Lower leg skin (tissue), 4 donors: ENCODE measurements at regions not wholly inside any gene's neighbourhood (a gene's known extent, or its start where the extent isn't known, plus 50 kb on each side); places are given as distances from the start of the nearest gene placed in this dataset.

Source experiments
- DNase-seq, 2 donors: peaks; one replicate each; pipeline ENCODE4 v3.0.0-alpha.2; 2019; ENCODE audit warnings: low spot score in 2 of 2
- H3K4me3 ChIP-seq: fragments of 200-600 bp; sonication (generic); 2 replicates; pipeline ENCODE4 v1.5.1; 2017; ENCODE audit warnings: mild to moderate bottlenecking, low read depth; ENCODE audit not compliant: poor library complexity, severe bottlenecking
- POLR2A ChIP-seq, 2 donors: fragments of 450-650 bp; IDR thresholded peaks; one replicate each; pipeline ENCODE4 v1.6.1; 2016 to 2017; ENCODE audit warnings: antibody characterized with exemption in 2 of 2, mild to moderate bottlenecking in 1 of 2, moderate library complexity in 1 of 2
- WGBS, 2 donors: methylation state at CpG; one replicate each; pipeline ENCODE4 v1.1.5; 2018; 5-methylcytosine and 5-hydroxymethylcytosine counted together
- intact Hi-C: fragments of 100-400 bp; cut with DNase I; formaldehyde crosslinking; loops from one replicate; pipeline ENCODE4 v1.15.0; 2023; ENCODE audit warnings: low total_unique reads
- TF ChIP-seq, protein P1 (sequence below), 3 donors: fragments of 450-650 bp; IDR thresholded peaks; one replicate each; pipeline ENCODE4 v1.5.1; 2016; ENCODE audit warnings: antibody characterized with exemption in 3 of 3, mild to moderate bottlenecking in 3 of 3, moderate library complexity in 2 of 3

DNA sequence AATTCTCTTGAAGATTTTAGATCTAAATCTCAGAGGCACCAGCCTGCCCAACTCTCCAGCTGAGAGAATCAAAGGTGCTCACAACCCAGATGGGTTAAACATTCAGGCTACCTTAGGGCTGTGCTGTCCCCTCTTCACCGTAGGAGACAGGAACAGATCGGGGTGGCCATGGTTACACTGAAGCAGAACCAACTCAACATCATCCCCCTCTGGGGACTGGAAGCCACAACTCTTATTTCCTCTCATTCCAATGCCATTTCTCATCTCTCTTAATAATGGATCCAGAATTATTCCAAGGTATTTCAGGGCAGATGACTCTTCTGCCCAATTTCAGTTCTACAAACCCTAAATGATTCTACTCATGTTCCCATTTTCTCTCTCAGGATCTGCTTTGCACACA lies 109.7 kb downstream of the NKX6-1 start:
- no peak for DNase-seq
- WGBS, 2 donors, result 76 to 86% methylated on average over 2 of the region's 2 CpGs
- no peak overlapping the region for H3K4me3 ChIP-seq
- intact Hi-C loops, result no loop called here
- no peak for TF ChIP-seq POLR2A (IDR thresholded peaks at IDR 0.05)
- TF ChIP-seq, protein P1, sequence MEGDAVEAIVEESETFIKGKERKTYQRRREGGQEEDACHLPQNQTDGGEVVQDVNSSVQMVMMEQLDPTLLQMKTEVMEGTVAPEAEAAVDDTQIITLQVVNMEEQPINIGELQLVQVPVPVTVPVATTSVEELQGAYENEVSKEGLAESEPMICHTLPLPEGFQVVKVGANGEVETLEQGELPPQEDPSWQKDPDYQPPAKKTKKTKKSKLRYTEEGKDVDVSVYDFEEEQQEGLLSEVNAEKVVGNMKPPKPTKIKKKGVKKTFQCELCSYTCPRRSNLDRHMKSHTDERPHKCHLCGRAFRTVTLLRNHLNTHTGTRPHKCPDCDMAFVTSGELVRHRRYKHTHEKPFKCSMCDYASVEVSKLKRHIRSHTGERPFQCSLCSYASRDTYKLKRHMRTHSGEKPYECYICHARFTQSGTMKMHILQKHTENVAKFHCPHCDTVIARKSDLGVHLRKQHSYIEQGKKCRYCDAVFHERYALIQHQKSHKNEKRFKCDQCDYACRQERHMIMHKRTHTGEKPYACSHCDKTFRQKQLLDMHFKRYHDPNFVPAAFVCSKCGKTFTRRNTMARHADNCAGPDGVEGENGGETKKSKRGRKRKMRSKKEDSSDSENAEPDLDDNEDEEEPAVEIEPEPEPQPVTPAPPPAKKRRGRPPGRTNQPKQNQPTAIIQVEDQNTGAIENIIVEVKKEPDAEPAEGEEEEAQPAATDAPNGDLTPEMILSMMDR (IDR thresholded peaks at IDR 0.05), result no peak

DNA sequence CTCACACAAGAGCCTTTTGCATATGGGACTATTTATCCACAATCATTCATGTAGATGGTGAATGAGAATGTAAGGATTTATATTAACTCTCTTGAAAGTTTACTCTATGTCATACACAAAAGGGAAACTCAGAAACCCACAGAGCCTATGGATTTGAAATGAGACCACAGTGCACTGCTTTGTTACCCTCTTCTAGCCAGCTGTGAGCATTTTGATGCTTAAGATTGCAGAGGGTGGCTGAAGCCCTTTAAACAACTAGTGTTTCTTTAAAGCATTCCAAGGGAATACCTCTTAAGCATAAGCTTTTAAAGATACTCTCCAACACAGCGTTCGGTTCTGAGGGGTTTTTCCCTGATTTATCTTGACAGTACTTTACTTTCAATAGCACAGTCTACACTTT lies 113.9 kb downstream of the NKX6-1 start:
- intact Hi-C loops, result no loop called here
- no peak for DNase-seq
- TF ChIP-seq, protein P1 (IDR thresholded peaks at IDR 0.05), result no peak
- no peak for TF ChIP-seq POLR2A (IDR thresholded peaks at IDR 0.05)
- WGBS, 2 donors, result 11 to 13% methylated on average over 2 of the region's 2 CpGs
- no peak overlapping the region for H3K4me3 ChIP-seq

DNA sequence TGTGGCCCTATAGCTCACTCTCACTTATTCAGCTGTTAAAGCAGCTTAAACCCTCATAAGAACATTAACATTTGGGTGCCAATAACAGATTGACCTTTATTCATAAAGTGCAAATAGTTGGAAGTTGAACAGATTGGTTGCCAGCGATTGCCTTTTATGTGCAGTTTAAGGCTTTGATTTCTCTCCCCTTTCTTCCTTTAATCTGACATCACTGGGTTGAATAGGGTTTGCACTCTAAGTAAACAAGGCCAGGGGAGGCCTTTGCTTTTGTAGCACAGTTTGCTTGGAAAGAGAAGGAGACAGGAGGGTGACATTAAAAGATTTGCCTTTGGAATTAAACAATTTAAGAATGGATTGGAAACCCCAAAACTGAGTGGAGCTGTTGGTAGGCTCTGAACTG lies 114.3 kb downstream of the NKX6-1 start:
- TF ChIP-seq, protein P1 (IDR thresholded peaks at IDR 0.05), result no peak
- no peak for TF ChIP-seq POLR2A (IDR thresholded peaks at IDR 0.05)
- no peak overlapping the region for H3K4me3 ChIP-seq
- no peak for DNase-seq
- 59 to 62% methylated on average over 1 of the region's 1 CpG for WGBS, 2 donors
- intact Hi-C loops, result no loop called here

DNA sequence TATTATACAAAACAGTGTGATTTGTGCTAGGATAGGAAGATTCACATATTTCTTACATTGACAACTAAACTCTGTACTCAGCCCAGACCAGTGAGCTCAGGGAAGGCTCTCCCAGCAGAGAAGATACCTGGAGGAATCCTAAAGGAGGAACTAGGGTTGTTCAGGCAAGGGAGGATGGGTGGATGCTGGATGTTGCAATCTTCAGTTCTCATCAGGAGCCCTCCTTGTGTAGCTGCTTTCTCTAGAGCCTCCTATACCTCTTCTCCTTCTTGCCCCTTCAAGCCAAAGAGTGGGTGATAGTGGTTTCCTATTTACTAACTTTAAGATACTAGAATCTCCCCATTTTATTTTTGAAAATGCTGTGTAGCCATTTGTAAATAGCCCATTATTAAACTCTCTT lies 117.3 kb downstream of the NKX6-1 start:
- no peak for TF ChIP-seq POLR2A (IDR thresholded peaks at IDR 0.05)
- TF ChIP-seq, protein P1 (IDR thresholded peaks at IDR 0.05), result no peak
- DNase-seq, result no peak
- intact Hi-C loops, result no loop called here
- H3K4me3 ChIP-seq, result no peak overlapping the region

DNA sequence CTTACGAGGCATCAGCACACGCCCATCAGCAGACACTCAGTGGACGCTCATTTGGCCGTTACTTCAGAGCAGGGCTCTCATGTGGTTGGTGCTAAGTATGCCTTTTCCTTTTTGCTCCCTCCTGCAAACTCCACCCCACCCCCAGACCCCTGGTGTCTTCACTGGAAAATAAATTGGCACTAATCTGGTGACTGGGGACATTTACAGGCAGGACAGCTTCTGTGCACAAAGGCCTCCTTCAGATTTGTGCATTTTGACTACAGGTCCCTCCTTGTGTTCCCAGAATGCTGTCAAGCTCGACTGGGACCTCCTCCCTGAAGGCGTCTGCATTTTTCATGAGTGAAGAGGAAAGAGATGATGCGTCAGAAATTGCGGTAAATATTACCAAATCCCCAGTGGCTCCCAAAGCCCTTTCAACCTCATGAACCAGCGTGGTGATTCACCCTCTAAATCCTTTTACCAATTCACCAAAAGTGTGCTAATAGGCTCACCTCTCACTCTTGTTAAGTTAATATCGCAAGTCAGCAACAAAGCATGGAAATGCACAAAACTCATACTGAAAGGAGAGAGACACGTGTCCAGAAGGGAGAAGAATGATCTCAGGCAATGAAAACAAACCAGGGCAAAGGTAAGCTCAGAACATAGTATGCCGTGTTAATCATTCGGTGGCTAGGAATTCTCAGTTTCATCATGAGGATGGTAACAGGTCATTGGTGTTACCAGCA lies 119.0 kb downstream of the NKX6-1 start:
- no peak overlapping the region for H3K4me3 ChIP-seq
- intact Hi-C loops, result no loop called here
- DNase-seq, result no peak
- 38 to 48% methylated on average over 13 of the region's 13 CpGs for WGBS, 2 donors
- no peak for TF ChIP-seq POLR2A (IDR thresholded peaks at IDR 0.05)
- TF ChIP-seq, protein P1 (IDR thresholded peaks at IDR 0.05), result no peak

DNA sequence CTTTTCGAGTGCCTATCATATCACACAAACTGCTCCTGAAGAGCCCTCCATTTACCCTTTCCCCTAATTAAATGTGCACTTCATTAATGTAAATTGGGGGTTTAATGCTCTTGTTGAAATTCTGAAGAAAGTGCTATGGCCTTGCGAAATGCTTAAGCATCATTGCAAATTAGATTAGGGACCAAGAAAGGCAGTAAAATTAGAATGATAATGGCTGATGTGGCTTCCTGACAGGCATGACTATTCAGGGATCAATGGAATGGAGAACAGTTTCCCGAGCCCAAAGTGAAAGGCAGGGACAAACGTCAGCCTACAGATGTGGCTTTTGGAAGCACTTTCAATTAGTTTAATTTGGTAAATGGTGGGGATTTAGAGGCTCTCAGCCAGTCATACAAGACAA lies 120.1 kb downstream of the NKX6-1 start:
- 14 to 19% methylated on average over 4 of the region's 4 CpGs for WGBS, 2 donors
- no peak for TF ChIP-seq POLR2A (IDR thresholded peaks at IDR 0.05)
- TF ChIP-seq, protein P1 (IDR thresholded peaks at IDR 0.05), result no peak
- no peak for DNase-seq
- H3K4me3 ChIP-seq, result no peak overlapping the region
- intact Hi-C loops, result no loop called here
